ENCODE measurements at regions not wholly inside any gene's neighbourhood (a gene's known extent, or its start where the extent isn't known, plus 50 kb on each side); places are given as distances from the start of the nearest gene placed in this dataset.

DNA sequence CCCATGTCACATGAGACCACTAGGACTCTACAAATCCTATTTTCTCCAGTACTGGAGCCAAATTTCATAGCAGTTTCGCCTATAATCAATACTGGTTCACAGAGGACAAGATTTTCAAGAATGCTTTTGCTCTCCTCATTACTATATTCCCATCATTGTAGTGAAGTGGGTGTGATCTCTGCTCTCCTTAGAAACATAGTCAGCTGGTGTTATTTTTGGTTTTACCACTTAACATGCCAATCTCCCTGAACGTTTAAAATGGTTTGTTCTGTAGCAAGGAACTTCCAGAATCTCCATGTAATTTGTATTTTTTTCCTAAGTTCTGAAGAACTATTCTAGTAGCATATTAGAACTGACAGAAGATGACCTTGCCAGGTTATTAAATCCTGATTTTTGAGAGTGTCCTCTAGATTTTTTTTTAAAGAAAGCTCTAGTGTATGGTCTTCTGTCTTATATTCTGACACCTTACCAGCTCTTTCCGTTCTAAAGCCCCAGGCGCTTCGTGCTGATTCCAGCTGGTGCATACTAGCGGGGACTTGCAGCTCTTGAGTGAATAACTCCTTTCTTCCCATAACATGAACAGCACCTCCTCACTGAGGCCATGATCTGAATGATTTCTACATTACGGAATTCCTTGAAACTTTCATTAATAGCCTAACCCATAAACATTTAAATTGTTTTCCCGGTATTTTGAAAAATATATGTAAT is 1372.9 kb downstream of the TECRL start:
- no peak for DNase-seq (ENCODE audit: low read depth)

GRCh38 chr4:63029380-63029779 is 1379.9 kb downstream of the TECRL start:
- DNase-seq (ENCODE audit: low read depth) = no peak

DNA sequence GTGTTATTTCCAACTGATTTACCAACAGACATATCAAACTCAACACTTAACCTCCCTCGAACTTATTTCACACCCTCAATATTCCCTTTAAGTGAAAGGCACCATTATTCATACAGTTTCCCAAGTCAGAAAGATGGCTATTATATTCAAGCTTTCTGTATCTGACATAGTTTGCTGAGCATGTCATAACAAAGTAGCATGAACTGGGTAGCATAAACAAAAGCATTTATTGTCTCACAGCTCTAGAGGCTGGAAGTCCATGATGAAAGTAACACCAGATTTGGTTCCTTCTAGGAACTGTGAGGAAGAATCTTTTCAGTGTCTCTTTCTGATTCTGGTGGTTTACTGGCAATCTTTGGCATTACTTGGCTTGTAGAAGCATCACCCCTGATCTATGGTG is 1388.6 kb downstream of the TECRL start:
- DNase-seq (ENCODE audit: low read depth) = no peak

GRCh38 chr4:63017300-63017699 is 1392.0 kb downstream of the TECRL start:
- DNase-seq (ENCODE audit: low read depth) = no peak

DNA sequence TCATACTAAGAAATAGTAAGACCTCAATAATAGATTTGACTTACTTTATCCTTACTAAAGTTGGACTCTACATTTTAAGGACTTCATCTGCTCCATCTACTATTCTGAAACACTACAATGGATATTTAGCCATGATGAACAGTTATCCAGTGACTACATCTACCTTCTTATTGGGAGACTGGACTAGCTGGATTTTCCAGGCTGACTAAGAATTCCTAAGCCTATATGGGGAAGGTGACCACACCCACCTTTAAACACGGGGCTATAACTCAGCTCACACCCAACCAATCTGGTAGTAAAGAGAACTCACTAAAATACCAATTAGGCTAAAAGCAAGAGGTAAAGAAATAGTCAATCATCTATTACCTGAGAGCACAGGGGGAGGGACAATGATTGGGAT is 1438.4 kb downstream of the TECRL start:
- no peak for DNase-seq (ENCODE audit: low read depth)

DNA sequence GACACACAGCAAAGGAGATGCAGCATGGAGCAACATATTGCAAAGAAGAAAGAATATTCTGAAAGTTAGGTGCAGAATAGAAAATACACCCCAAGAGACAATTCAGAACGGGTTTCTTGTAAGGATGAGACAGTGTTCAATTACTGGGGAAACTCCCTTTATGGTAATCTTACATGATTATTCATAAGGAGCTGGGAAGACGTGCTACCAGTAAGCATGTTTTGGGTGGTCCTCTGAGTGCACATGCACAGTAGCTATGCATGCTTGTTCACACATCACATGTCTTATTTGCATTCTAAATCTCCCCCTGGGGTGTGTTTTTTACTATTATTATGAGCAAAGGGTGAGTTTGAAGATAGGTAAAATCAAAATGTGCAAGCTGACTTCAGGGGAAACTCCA is 1448.8 kb downstream of the TECRL start:
- DNase-seq (ENCODE audit: low read depth) = no peak

DNA sequence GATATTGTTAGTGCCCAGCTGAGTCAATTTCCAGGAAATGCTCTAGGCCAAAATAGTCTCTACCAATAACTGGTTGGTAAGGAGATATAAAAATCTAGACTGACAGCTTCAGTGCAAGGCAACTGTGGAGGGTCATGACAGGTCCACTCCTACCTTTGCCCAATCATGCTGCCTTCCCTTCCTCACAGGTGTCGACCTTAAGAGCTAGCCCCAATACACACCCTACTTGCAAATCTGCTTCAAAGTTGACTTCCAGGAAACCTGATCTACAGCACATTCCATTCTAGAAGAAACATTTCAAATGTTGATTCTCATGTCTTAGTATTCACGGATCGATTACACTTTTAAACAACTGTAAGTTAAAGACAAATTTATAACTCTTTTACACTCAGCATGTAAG is 1455.5 kb downstream of the TECRL start:
- DNase-seq (ENCODE audit: low read depth) = no peak

- DNase-seq (ENCODE audit: low read depth) = no peak
Measured at GRCh38 chr4:62952366-62952765, 1456.9 kb downstream of the TECRL start.

GRCh38 chr4:62948108-62948507 is 1461.1 kb downstream of the TECRL start:
- DNase-seq (ENCODE audit: low read depth) = no peak

DNA sequence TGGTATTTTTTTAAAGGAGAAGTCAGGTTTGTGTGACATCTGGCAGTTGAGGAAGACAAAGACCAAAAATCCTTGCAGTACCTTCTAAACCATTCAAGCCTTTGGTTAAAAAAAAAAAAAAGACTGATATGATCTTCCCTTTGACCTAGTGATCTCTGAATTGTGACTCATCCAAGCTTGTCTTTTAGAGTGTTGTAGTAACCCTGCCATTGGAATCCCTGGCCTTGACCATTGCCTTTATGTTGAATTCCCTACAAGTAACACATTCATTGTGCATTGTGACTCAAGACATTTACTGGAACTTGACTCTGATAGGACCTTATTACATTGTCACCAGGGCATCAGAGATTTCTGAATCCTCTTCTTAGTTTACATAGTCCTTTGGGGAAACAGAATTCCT is 1469.0 kb downstream of the TECRL start:
- no peak for DNase-seq (ENCODE audit: low read depth)

- no peak for DNase-seq (ENCODE audit: low read depth)
Measured at GRCh38 chr4:62930884-62931283, 1478.4 kb downstream of the TECRL start.

DNA sequence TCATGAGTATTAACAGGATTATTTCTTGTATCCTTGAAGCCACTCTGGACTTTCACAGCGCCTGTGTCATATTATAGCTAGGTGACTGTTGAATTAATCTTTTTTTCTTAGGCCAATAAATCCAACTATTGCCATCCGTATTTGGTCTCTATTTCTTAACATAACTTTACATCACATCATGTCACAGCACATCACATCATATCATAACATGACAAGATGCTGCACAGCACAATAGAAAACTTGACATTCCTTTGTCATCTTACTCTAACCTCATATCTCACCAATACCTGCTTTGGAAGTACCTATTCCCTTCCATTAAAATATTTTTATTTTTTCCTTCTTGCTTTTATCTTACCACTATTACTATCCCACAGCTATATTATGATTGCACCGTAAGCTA is 1480.8 kb downstream of the TECRL start:
- no peak for DNase-seq (ENCODE audit: low read depth)

DNA sequence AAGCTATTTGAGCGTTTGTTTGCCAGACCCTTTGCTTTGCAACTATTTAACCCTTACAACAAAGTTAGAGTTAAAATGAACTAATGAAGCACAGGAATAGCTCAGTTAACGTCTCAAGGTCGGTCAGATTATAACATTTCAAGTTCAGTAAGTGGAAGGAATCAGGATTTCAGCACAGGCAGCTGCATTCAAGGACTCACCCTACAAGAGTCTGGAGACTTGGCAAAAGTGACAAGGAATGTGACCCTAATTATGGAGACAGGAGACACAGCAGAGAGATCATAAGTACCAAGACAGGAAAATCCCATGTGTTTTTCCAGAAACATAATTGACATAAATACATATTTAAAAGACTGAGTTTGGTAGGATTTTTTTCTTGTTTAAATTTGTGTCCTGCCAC is 1481.7 kb downstream of the TECRL start:
- DNase-seq (ENCODE audit: low read depth) = no peak

DNA sequence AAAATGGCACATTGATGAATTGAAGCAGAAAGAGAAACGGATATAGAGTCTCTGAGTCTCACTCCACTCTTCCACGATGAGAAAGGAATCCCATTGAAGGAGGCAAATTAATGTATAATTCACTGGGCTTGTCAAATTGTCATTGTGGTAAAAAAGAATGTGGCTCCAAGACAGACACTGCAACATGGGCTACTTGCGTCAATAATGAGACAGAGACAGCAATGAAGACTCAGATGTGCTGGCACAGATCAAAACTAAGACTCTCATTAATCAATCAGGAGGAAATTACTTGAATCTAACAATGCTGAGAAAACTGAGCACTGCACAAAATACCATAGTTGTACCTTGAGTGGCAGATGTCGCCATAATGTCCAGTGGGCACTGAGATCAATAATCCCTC is 1485.5 kb downstream of the TECRL start:
- DNase-seq (ENCODE audit: low read depth) = no peak

DNA sequence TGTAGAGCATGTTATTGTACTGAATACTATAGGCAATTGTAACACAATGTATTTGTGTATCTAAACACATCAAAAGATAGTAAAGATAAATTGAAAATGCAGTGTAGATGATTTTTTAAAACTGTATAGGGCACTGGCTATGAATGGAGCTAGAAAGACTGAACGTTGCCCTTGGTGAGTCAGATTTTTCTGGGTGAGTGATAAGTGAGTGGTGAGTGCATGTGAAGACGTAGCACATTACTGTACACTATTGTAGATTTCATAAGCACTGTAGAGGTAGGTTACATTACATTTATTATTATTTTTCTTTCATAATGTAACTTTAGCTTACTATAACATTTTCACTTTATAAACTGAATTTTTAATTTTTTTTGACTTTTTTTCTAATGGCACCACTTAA is 1491.6 kb downstream of the TECRL start:
- DNase-seq (ENCODE audit: low read depth) = no peak

GRCh38 chr4:62914758-62915157 is 1494.5 kb downstream of the TECRL start:
- DNase-seq (ENCODE audit: low read depth) = no peak

GRCh38 chr4:62913065-62913464 is 1496.2 kb downstream of the TECRL start:
- DNase-seq (ENCODE audit: low read depth) = no peak

DNA sequence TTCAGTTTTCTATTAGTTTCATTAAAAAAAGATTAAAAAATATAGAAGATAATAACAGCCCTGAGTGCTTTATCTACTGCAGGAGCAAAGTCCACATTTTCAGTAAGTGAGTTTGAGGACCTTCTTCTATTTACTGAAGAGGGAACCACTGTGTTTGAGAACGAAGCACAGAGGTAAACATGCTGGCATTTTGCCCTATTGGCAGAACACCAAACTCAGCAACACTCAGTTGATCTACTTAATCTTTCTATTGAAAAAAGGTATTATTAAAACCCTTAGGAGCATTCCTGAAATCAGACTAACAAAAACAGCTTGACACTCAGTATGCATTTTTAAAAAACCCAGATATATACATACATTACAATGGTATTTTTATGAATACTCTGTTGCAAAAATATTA is 1496.7 kb downstream of the TECRL start:
- no peak for DNase-seq (ENCODE audit: low read depth)

DNA sequence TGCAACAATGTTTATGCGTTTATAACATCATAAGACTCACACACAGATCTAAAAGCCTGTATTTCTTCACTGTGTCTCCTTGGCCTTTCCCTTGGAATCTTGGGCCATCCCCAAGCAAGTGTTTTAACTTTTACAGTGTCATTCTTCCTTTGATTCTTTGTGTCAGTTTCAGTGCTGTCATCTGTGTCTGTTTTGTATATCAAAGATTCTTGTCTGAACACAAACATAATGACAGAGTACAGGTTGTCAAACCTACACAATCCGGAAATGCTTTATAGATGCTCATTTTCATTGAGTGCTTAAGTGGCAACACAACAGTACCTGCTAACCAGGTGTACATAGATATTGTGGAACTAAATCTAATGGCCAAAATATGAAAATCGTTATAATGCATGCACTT is 1500.0 kb downstream of the TECRL start:
- DNase-seq (ENCODE audit: low read depth) = no peak

DNA sequence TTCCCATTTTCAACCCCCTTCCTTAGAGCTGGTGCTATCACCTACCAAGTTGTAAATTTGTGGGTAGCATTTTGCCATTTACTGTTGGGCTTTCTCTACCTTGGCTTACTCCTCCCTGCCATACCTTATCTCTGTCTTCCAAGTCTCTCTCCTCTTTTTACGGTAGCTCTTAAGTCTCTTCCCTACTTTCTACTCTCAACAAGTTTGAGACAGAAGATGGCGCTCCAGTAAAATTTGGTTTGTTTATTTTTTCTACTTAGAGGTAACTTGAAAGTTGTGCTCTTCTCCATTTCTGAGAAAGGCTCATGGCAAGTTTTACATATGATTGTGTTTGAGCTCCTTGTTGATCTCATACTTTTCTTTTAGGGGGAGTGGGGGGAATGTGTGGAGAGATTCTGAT is 1508.1 kb downstream of the TECRL start:
- DNase-seq (ENCODE audit: low read depth) = no peak

- DNase-seq (ENCODE audit: low read depth) = no peak
Measured at GRCh38 chr4:62899646-62900364, 1509.4 kb downstream of the TECRL start.

- no peak for DNase-seq (ENCODE audit: low read depth)
Measured at GRCh38 chr4:62898115-62898514, 1511.1 kb downstream of the TECRL start.

DNA sequence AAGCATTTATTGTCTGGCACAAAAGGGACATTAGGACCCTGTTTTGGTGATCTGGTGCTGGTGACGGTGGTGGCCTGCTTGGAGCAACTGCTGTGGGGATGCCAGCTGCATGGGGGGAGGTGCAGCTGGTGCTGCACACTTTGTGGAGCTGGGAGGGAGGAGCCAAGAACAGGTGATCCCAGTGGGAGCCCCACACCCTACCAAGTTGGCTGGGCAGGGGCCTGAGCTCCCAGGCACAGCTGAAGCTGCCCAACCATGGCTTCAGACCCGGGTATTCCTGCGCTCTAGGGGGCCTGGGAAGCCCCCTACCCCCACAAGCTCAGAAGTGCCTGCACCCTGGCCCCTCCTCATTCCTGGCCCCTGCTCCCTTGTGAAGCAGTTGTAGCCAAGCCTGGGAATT is 1512.5 kb downstream of the TECRL start:
- DNase-seq (ENCODE audit: low read depth) = no peak

- no peak for DNase-seq (ENCODE audit: low read depth)
Measured at GRCh38 chr4:62881901-62882300, 1527.3 kb downstream of the TECRL start.

All from fibroblast of the conjunctiva (primary cell).